HepG2 (cell line): ENCODE measurements at regions not wholly inside any gene's neighbourhood (a gene's known extent, or its start where the extent isn't known, plus 50 kb on each side); places are given as distances from the start of the nearest gene placed in this dataset.

Experiments used
- ATAC-seq: fragments of 200-7000 bp; cut with Tn5 transposase; 3 replicates; pipeline ENCODE4 v1.9.1; 2020; ENCODE audit warnings: mild to moderate bottlenecking, moderate library complexity
- BruUV-seq: library from RNA; stranded (reverse); fragments of 400-500 nt; replicated peaks from 2 replicates; lab custom pipeline; 2021; lab: Mats Ljungman, UMichigan
- CTCF ChIA-PET: fragments of 300-600 bp; formaldehyde crosslinking; extraction: SDS; loops from one replicate; lab custom pipeline; 2021; ENCODE audit warnings: low total read pairs, inconsistent platforms, low intra/inter-chr PET ratio; lab: Yijun Ruan, JAX
- POLR2A ChIA-PET: fragments of 350-600 bp; sonication (Branson Sonifier 250); formaldehyde crosslinking; loops from one replicate; lab custom pipeline; 2020; ENCODE audit warnings: antibody characterized with exemption, inconsistent platforms; lab: Yijun Ruan, JAX
- DNase-seq: peaks from one replicate; pipeline ENCODE4 v3.0.0-alpha.2; 2015; ENCODE audit warnings: low spot score
- FAIRE-seq: peaks from 3 replicates; lab custom pipeline; 2011; peaks lifted over from hg19 to GRCh38; lab: Jason Lieb, UNC
- H2AFZ ChIP-seq: one replicate; pipeline ENCODE4 v1.6.1; 2011; ENCODE audit warnings: low read length, inconsistent platforms
- H3K27ac ChIP-seq: fragments of 300-600 bp; 3 replicates; pipeline ENCODE4 v1.8.0; 2011; ENCODE audit warnings: mixed run types, mild to moderate bottlenecking, mixed read lengths, low read length, inconsistent platforms; ENCODE audit not compliant: insufficient read depth; ENCODE audit errors: extremely low read length
- H3K27me3 ChIP-seq, 2 experiments: fragments of 200-600 bp in 1 of 2; 2 replicates in 1 of 2; 3 replicates in 1 of 2; pipeline versions ENCODE4 v1.6.0 to v1.8.0; 2011; ENCODE audit warnings: low read length in 2 of 2, mild to moderate bottlenecking in 2 of 2, moderate library complexity in 2 of 2, inconsistent platforms in 1 of 2; ENCODE audit not compliant: insufficient read depth in 2 of 2, control insufficient read depth in 1 of 2
- H3K36me3 ChIP-seq, 2 experiments: fragments of 200-600 bp in 1 of 2; replicated peaks in 1 of 2; 2 replicates in 1 of 2; 3 replicates in 1 of 2; pipeline versions ENCODE4 v1.5.1 to v1.8.0; 2011; ENCODE audit warnings: low read length in 2 of 2, inconsistent platforms in 1 of 2; ENCODE audit not compliant: insufficient read depth in 2 of 2, control insufficient read depth in 1 of 2
- H3K4me1 ChIP-seq: 2 replicates; pipeline ENCODE4 v1.5.1; 2012; ENCODE audit warnings: low read length, inconsistent platforms; ENCODE audit not compliant: insufficient read depth
- H3K4me2 ChIP-seq: 2 replicates; pipeline ENCODE4 v1.6.0; 2011; ENCODE audit warnings: low read depth, low read length, inconsistent platforms
- H3K4me3 ChIP-seq, 3 experiments: fragments of 200-600 bp in 1 of 3; sonication (generic), shearing (Covaris generic) in 1 of 3; replicated peaks in 1 of 3; 2 replicates each; pipeline ENCODE4 v1.5.1; 2011 to 2016; ENCODE audit warnings: low read length in 3 of 3, inconsistent platforms in 2 of 3, low read depth in 2 of 3, mild to moderate bottlenecking in 2 of 3, control low read depth in 1 of 3, mixed read lengths in 1 of 3; ENCODE audit not compliant: insufficient read depth in 1 of 3
- H3K79me2 ChIP-seq: one replicate; pipeline ENCODE4 v1.6.1; 2011; ENCODE audit warnings: low read length, inconsistent platforms; ENCODE audit not compliant: insufficient read depth
- H3K9ac ChIP-seq: 2 replicates; pipeline ENCODE4 v1.6.0; 2011; ENCODE audit warnings: mild to moderate bottlenecking, low read depth, low read length, inconsistent platforms; ENCODE audit not compliant: insufficient read depth
- H3K9me3 ChIP-seq: 2 replicates; pipeline ENCODE4 v1.5.1; 2012; ENCODE audit warnings: mild to moderate bottlenecking, low read length
- H4K20me1 ChIP-seq: 2 replicates; pipeline ENCODE4 v1.6.0; 2011; ENCODE audit warnings: inconsistent platforms, mild to moderate bottlenecking, low read length, moderate library complexity; ENCODE audit not compliant: insufficient read depth
- DMTF1 ChIP-seq: sonication (generic); formaldehyde crosslinking; IDR thresholded peaks from 2 replicates; pipeline ENCODE4 v1.4.0; 2020; ENCODE audit warnings: mild to moderate bottlenecking, missing genetic modification reagents
- MXI1 ChIP-seq: IDR thresholded peaks from 3 replicates; pipeline ENCODE4 v1.6.1; 2012; ENCODE audit warnings: low read depth, low read length, inconsistent platforms, borderline replicate concordance
- MYNN ChIP-seq: sonication (generic); formaldehyde crosslinking; IDR thresholded peaks from 2 replicates; pipeline ENCODE4 v1.4.0; 2020; ENCODE audit warnings: mild to moderate bottlenecking, low read depth, missing genetic modification reagents
- PCBP2 ChIP-seq: fragments of 200-400 bp; formaldehyde crosslinking; optimal IDR thresholded peaks from 2 replicates; pipeline ENCODE3; 2018; ENCODE audit warnings: low read length, low read depth; ENCODE audit not compliant: poor library complexity, severe bottlenecking
- SAP130 ChIP-seq: IDR thresholded peaks from 2 replicates; pipeline ENCODE4 v1.6.1; 2016; ENCODE audit warnings: low read depth
- SMAD3 ChIP-seq: sonication (generic); formaldehyde crosslinking; IDR thresholded peaks from 2 replicates; pipeline ENCODE4 v1.4.0; 2020; ENCODE audit warnings: missing genetic modification reagents
- SOX6 ChIP-seq, 2 experiments: fragments of 450-650 bp in 1 of 2; sonication (generic) in 1 of 2; formaldehyde crosslinking in 1 of 2; IDR thresholded peaks; 2 replicates each; pipeline versions ENCODE4 v1.4.0 to v1.6.1; 2017 to 2020; ENCODE audit warnings: antibody characterized with exemption in 1 of 2, mild to moderate bottlenecking in 1 of 2, missing genetic modification reagents in 1 of 2
- ZBTB21 ChIP-seq: sonication (generic); formaldehyde crosslinking; IDR thresholded peaks from 2 replicates; pipeline ENCODE4 v1.4.0; 2020; ENCODE audit warnings: missing genetic modification reagents
- ZBTB39 ChIP-seq: sonication (generic); formaldehyde crosslinking; IDR thresholded peaks from 2 replicates; pipeline ENCODE4 v1.5.0; 2020; ENCODE audit warnings: missing genetic modification reagents
- ZMAT3 ChIP-seq: sonication (generic); formaldehyde crosslinking; conservative IDR thresholded peaks from 2 replicates; pipeline ENCODE4 v1.7.0; 2021; ENCODE audit warnings: missing genetic modification reagents
- ZNF256 ChIP-seq: sonication (generic); formaldehyde crosslinking; conservative IDR thresholded peaks from 2 replicates; pipeline ENCODE4 v1.4.0; 2020; ENCODE audit warnings: missing genetic modification reagents
- ZNF547 ChIP-seq: sonication (generic); formaldehyde crosslinking; IDR thresholded peaks from 2 replicates; pipeline ENCODE4 v1.5.1; 2020; ENCODE audit warnings: mild to moderate bottlenecking, missing genetic modification reagents
- WGBS: methylation state at CpG from one replicate; pipeline ENCODE4 v1.1.6; 2017; ENCODE audit warnings: low lambda C conversion rate; 5-methylcytosine and 5-hydroxymethylcytosine counted together
- in situ Hi-C: cut with HindIII; loops from 2 replicates; pipeline ENCODE4 v1.10.0; 2017; ENCODE audit warnings: low pct_unique_long_range_greater_than_20kb; ENCODE audit not compliant: extremely low pct_ligation_motif_present
- intact Hi-C: fragments of 100-400 bp; cut with micrococcal nuclease; formaldehyde crosslinking; loops from one replicate; pipeline ENCODE4 v1.10.0; 2022; ENCODE audit not compliant: unreplicated experiment

- H3K4me2 ChIP-seq = no peak overlapping the region
- ATAC-seq = no peak
- H3K9me3 ChIP-seq = no peaks in the 10 kb centered on the region
- TF ChIP-seq MXI1 = no peak
- no peak for TF ChIP-seq SMAD3 (CRISPR knock-in tag)
- TF ChIP-seq SOX6 (IDR thresholded peaks at IDR 0.05) = no peak
- no peak for TF ChIP-seq SOX6 (CRISPR knock-in tag; IDR thresholded peaks at IDR 0.05)
- no peak for TF ChIP-seq ZNF547 (CRISPR knock-in tag)
- no peak for TF ChIP-seq ZBTB39
- TF ChIP-seq DMTF1 (CRISPR knock-in tag) = no peak
- TF ChIP-seq MYNN (CRISPR knock-in tag) = no peak
- no peak for TF ChIP-seq ZMAT3
- TF ChIP-seq ZNF256 = no peak
- no peak for TF ChIP-seq PCBP2
- no peak for TF ChIP-seq ZBTB21
- TF ChIP-seq SAP130 (CRISPR knock-in tag) = no peak
- no TSS peak for BruUV-seq
- DNase-seq = no peak
- intact Hi-C loops (no loop called here), in situ Hi-C loops (no loop called here)
- H3K4me3 ChIP-seq = no peak overlapping the region
- FAIRE-seq = no peak
- ChIA-PET CTCF (no interaction called here), POLR2A (no interaction called here)
- no peaks in the 10 kb centered on the region for H3K27me3 ChIP-seq
- H3K4me1 ChIP-seq = no peaks in the 10 kb centered on the region
- no peak overlapping the region for H3K9ac ChIP-seq
- no peaks in the 10 kb centered on the region for H3K36me3 ChIP-seq
- no peak overlapping the region for H3K27ac ChIP-seq
- WGBS = 7% methylated on average over 2 of the region's 2 CpGs
- no peaks in the 10 kb centered on the region for H3K79me2 ChIP-seq
- no peaks in the 10 kb centered on the region for H4K20me1 ChIP-seq
- no peak overlapping the region for H2AFZ ChIP-seq
These were observed 74.9 kb upstream of the KCNA4 start for GRCh38 chr11:30091737-30092136.
